ENCODE measurements at regions not wholly inside any gene's neighbourhood (a gene's known extent, or its start where the extent isn't known, plus 50 kb on each side); places are given as distances from the start of the nearest gene placed in this dataset.

DNA sequence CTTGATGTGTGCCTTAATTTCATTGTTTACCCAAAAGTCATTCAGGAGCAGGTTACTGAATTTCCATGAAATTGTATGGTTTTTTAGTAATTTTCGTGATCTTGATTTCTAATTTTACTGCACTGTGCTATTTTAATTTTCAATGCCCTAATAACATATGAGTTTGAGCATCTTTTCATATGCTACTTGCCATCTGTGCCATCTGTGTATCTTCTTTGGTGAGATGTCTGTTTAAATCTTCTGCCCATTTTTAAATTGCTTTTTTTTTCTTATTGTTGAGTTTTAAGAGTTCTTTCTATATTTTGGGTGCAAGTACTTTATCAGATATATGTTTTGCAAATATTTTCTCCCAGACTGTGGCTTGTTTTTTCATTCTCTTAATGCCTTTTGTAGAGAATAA lies 165.9 kb downstream of the ST6GAL2 start:
- no peak for DNase-seq

DNA sequence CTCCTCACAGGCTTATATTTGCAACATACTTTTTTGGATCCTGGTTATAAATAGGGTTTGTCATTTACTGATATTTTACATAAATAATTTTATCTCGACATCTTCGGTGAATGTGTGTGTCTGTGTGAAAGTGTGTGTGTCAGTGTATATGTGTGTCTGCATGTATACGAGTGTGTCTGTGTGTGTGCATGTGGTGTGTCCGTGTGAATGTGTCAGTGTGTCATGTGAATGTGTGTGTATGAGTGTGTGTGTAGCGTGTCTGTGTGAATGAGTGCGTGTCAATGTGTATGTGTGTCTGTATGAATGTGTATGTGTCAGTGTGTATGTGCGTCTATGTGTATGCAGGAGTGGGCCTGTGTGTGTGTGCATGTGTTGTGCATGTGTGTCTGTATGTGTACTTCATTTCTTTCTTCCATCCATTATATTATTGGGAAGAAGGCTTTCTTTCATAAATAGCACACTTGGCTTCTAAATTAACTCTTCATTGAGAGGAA lies 161.6 kb downstream of the ST6GAL2 start:
- no peak for DNase-seq

GRCh38 chr2:106734165-106734564 lies 151.8 kb downstream of the ST6GAL2 start:
- no peak for DNase-seq

GRCh38 chr2:106735807-106736206 lies 150.2 kb downstream of the ST6GAL2 start:
- no peak for DNase-seq

DNA sequence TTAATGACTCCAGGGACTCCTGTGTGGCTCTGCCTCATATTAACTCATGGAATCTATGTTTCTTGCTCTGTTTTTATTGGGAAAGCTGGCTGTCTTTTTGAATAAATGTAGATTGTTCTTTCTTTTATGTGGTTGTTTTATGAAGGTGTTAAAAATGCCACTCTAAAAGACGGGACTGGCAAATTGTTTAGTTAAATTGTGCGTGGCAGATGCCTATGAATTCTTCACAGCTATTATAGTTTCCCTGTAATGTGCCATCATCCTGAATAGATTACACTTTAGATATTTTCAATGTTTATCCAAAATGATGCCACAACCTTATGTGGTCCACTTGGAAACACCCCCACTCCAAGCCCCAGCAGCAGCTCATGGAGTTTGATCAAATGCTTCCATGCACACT lies 149.7 kb downstream of the ST6GAL2 start:
- DNase-seq: no peak

- DNase-seq: no peak
These were observed 140.5 kb downstream of the ST6GAL2 start for GRCh38 chr2:106745468-106745867.

- no peak for DNase-seq
These were observed 136.1 kb downstream of the ST6GAL2 start for GRCh38 chr2:106749823-106750222.
